ENCODE measurements at regions not wholly inside any gene's neighbourhood (a gene's known extent, or its start where the extent isn't known, plus 50 kb on each side); places are given as distances from the start of the nearest gene placed in this dataset.

DNA sequence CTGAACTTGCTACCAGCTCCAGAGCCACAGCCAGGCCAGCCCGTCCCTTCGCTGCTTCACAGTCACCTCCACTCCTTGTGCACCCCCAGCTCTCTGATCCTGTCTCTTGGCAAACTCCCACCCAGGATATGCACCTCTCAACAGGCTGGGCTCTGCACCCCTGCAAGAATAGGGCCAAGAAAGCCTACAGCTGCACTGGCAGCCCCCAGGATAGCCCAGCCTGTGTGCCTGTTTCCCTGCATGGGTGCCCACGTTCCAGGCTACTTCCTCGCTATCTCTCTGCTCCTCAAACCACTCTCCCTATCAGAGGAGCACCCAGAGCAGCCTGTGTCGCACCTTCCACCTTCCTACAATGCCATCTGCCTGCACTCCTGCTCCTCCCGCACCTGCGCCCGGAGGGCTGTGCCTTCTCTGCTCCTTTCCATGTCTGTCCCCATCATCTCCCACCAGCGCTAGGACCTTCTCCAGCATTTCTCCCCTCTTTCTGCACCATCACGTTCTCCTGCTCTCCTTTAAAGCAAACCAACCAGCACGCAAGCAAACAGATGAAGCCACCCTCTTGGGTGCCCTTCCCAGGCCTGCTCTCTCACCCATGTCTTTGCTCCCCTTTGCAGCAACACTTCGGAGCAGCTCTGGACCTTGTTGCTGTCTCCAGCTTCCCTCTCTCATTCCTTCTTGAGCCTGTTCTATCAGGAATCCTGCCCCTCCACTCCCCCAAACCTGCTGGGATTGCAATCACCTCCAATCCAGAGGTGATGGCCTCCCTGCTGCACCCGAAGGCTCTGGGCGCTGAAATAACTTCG, 313.2 kb upstream of the HS6ST1 start:
- TF ChIP-seq POLR2A (IDR thresholded peaks at IDR 0.05): no peak
- TF ChIP-seq, protein P1, sequence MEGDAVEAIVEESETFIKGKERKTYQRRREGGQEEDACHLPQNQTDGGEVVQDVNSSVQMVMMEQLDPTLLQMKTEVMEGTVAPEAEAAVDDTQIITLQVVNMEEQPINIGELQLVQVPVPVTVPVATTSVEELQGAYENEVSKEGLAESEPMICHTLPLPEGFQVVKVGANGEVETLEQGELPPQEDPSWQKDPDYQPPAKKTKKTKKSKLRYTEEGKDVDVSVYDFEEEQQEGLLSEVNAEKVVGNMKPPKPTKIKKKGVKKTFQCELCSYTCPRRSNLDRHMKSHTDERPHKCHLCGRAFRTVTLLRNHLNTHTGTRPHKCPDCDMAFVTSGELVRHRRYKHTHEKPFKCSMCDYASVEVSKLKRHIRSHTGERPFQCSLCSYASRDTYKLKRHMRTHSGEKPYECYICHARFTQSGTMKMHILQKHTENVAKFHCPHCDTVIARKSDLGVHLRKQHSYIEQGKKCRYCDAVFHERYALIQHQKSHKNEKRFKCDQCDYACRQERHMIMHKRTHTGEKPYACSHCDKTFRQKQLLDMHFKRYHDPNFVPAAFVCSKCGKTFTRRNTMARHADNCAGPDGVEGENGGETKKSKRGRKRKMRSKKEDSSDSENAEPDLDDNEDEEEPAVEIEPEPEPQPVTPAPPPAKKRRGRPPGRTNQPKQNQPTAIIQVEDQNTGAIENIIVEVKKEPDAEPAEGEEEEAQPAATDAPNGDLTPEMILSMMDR (IDR thresholded peaks at IDR 0.05): no peak
- no peak for TF ChIP-seq EP300 (IDR thresholded peaks at IDR 0.05)

All from ovary (tissue), 3 donors.